ENCODE measurements at regions not wholly inside any gene's neighbourhood (a gene's known extent, or its start where the extent isn't known, plus 50 kb on each side); places are given as distances from the start of the nearest gene placed in this dataset.

DNA sequence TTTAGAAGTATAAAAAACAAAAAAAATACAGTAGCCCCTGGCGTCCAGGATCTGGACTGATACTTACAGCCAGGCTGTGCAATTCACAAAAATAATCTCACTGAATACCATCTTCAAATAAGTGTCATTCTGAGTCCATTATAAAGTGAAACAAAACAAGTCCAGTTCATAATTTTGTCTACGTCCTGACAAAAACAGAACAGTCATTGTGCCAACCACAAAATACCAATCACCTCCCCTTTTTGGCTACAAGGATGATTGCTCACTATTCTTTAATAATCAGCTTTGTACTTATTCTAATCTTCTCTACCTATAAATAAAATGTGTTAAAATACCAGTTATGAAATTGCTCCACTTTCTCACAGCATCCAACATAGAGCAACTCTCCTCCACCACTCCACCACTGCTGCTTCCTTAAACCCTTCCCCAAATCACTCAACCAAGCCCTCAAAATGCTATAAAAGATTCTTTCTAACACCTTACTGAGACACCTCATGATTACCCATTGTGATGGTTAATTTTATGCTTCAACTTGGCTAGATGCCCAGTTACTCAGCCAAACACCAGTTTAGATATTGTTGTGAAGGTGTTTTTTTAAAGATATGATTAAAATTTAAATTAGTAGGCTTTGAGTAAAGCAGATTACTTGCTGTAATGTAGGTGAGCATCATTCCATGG lies 479.8 kb upstream of the SEMA3A start:
- TF ChIP-seq TAF1 (IDR thresholded peaks at IDR 0.05; ENCODE audit: borderline replicate concordance, insufficient read depth, low read length) (no peak), SIN3A (IDR thresholded peaks at IDR 0.05; ENCODE audit: borderline replicate concordance, insufficient read depth, low read length) (no peak), FOXP2 (optimal IDR thresholded peaks at IDR 0.05; ENCODE audit: borderline replicate concordance, extremely low read depth, extremely low read length, insufficient read depth) (no peak), POLR2AphosphoS5 (IDR thresholded peaks at IDR 0.05; ENCODE audit: low read depth, low read length) (no peak)
- TF ChIP-seq, protein P1, sequence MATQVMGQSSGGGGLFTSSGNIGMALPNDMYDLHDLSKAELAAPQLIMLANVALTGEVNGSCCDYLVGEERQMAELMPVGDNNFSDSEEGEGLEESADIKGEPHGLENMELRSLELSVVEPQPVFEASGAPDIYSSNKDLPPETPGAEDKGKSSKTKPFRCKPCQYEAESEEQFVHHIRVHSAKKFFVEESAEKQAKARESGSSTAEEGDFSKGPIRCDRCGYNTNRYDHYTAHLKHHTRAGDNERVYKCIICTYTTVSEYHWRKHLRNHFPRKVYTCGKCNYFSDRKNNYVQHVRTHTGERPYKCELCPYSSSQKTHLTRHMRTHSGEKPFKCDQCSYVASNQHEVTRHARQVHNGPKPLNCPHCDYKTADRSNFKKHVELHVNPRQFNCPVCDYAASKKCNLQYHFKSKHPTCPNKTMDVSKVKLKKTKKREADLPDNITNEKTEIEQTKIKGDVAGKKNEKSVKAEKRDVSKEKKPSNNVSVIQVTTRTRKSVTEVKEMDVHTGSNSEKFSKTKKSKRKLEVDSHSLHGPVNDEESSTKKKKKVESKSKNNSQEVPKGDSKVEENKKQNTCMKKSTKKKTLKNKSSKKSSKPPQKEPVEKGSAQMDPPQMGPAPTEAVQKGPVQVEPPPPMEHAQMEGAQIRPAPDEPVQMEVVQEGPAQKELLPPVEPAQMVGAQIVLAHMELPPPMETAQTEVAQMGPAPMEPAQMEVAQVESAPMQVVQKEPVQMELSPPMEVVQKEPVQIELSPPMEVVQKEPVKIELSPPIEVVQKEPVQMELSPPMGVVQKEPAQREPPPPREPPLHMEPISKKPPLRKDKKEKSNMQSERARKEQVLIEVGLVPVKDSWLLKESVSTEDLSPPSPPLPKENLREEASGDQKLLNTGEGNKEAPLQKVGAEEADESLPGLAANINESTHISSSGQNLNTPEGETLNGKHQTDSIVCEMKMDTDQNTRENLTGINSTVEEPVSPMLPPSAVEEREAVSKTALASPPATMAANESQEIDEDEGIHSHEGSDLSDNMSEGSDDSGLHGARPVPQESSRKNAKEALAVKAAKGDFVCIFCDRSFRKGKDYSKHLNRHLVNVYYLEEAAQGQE (IDR thresholded peaks at IDR 0.05; ENCODE audit: insufficient read depth in 1 of 2, low read depth in 2 of 2, low read length in 2 of 2) = no peak

GRCh38 chr7:84669177-84669732 lies 474.7 kb upstream of the SEMA3A start:
- TF ChIP-seq POLR2AphosphoS5 (IDR thresholded peaks at IDR 0.05; ENCODE audit: low read depth, low read length) = 0 out of 2 replicates have a peak, but pooled peaks have one; percentile 24
- TF ChIP-seq, protein P1 (IDR thresholded peaks at IDR 0.05; ENCODE audit: insufficient read depth in 1 of 2, low read depth in 2 of 2, low read length in 2 of 2) = 0 out of 4 replicates have a peak, but pooled peaks of 1 of the 2 experiments have one; percentile 54
- no peak for TF ChIP-seq SIN3A (IDR thresholded peaks at IDR 0.05; ENCODE audit: borderline replicate concordance, insufficient read depth, low read length)
- no peak for TF ChIP-seq FOXP2 (optimal IDR thresholded peaks at IDR 0.05; ENCODE audit: borderline replicate concordance, extremely low read depth, extremely low read length, insufficient read depth)
- TF ChIP-seq TAF1 (IDR thresholded peaks at IDR 0.05; ENCODE audit: borderline replicate concordance, insufficient read depth, low read length) = no peak

DNA sequence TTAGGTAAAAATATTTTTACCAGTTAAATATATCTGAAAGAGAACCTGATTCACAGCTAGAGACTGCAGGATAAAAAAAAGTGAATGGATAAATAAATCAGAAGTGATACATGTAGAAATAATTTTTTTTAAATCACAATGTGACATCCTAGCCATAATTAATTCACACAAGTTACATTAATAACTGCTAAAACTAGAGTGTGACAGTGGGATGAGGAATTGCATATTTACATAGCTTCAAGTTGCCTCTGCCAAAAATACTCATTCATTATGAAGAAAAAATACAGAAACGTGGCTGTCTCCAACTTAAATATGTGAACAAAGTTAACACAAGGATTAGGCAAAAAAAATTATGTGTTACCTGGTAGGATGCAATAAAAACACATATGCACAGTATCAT lies 473.5 kb upstream of the SEMA3A start:
- TF ChIP-seq, protein P1 (IDR thresholded peaks at IDR 0.05; ENCODE audit: insufficient read depth in 1 of 2, low read depth in 2 of 2, low read length in 2 of 2) = no peak
- TF ChIP-seq FOXP2 (optimal IDR thresholded peaks at IDR 0.05; ENCODE audit: borderline replicate concordance, extremely low read depth, extremely low read length, insufficient read depth) (no peak), SIN3A (IDR thresholded peaks at IDR 0.05; ENCODE audit: borderline replicate concordance, insufficient read depth, low read length) (no peak), TAF1 (IDR thresholded peaks at IDR 0.05; ENCODE audit: borderline replicate concordance, insufficient read depth, low read length) (no peak), POLR2AphosphoS5 (IDR thresholded peaks at IDR 0.05; ENCODE audit: low read depth, low read length) (no peak)

GRCh38 chr7:84666651-84667050 lies 472.1 kb upstream of the SEMA3A start:
- TF ChIP-seq POLR2AphosphoS5 (IDR thresholded peaks at IDR 0.05; ENCODE audit: low read depth, low read length) (no peak), TAF1 (IDR thresholded peaks at IDR 0.05; ENCODE audit: borderline replicate concordance, insufficient read depth, low read length) (no peak), FOXP2 (optimal IDR thresholded peaks at IDR 0.05; ENCODE audit: borderline replicate concordance, extremely low read depth, extremely low read length, insufficient read depth) (no peak), SIN3A (IDR thresholded peaks at IDR 0.05; ENCODE audit: borderline replicate concordance, insufficient read depth, low read length) (no peak)
- TF ChIP-seq, protein P1 (IDR thresholded peaks at IDR 0.05; ENCODE audit: insufficient read depth in 1 of 2, low read depth in 2 of 2, low read length in 2 of 2) = no peak

Data from PFSK-1 (cell line).